ENCODE measurements at regions not wholly inside any gene's neighbourhood (a gene's known extent, or its start where the extent isn't known, plus 50 kb on each side); places are given as distances from the start of the nearest gene placed in this dataset.
A peak's percentile ranks its signal among the peaks of the same experiment; 100 is the strongest.

GRCh38 chr1:79988401-79988800, 981.9 kb upstream of the ADGRL4 start:
- H3K27me3 ChIP-seq (replicated peaks; ENCODE audit: insufficient read depth) = no peaks in the 10 kb centered on the region
- H3K4me3 ChIP-seq = no peak overlapping the region
- no peaks in the 10 kb centered on the region for H3K9me3 ChIP-seq
- ATAC-seq (ENCODE audit: insufficient number of reproducible peaks, low FRiP score, low read depth) (no peak), DNase-seq (ENCODE audit: low spot score) (no peak)
- peaks cover 0 to 6% of the 10 kb centered on the region in 2 donors for H3K4me1 ChIP-seq (ENCODE audit: control insufficient read depth in 1 of 2, low read depth in 2 of 2)
- H3K36me3 ChIP-seq = no peaks in the 10 kb centered on the region
- no peak overlapping the region for H3K27ac ChIP-seq
- TF ChIP-seq CTCF (IDR thresholded peaks at IDR 0.05) = no peak

DNA sequence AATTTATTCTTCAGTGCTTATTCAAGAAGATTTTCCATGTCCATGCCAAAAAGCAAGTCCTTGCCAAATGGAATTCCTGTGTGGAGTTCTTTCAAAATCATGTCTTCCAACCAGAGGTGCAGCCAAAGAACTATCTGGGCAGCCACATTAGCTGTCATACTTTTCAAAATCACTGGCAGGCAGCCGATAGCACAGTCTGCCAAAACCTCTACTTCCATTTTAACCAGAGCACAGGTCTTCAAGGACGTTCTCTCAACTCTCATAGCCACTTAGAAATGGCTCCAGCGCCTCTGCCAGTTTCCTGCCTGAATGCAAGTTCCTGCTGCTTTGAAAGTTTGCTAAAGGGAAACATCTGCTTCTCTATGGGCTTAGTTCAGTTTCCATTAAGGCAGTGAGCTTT, 975.7 kb upstream of the ADGRL4 start:
- no peak for TF ChIP-seq CTCF (IDR thresholded peaks at IDR 0.05)
- Histone ChIP-seq H3K27me3 (replicated peaks; ENCODE audit: insufficient read depth) (no peaks in the 10 kb centered on the region), H3K9me3 (no peaks in the 10 kb centered on the region), H3K27ac (peak overlapping the region in 1 of 2 donors; percentile 14), H3K36me3 (no peaks in the 10 kb centered on the region), H3K4me3 (peak overlapping the region; percentile 43), H3K4me1 (ENCODE audit: control insufficient read depth in 1 of 2, low read depth in 2 of 2) (peaks cover 0 to 16% of the 10 kb centered on the region in 2 donors)
- ATAC-seq (ENCODE audit: insufficient number of reproducible peaks, low FRiP score, low read depth) = no peak
- DNase-seq (ENCODE audit: low spot score) = peak; percentile 3

- no peak for TF ChIP-seq CTCF (IDR thresholded peaks at IDR 0.05)
- Histone ChIP-seq H3K9me3 (no peaks in the 10 kb centered on the region), H3K27me3 (replicated peaks; ENCODE audit: insufficient read depth) (no peaks in the 10 kb centered on the region), H3K4me3 (no peak overlapping the region), H3K36me3 (no peaks in the 10 kb centered on the region), H3K4me1 (ENCODE audit: control insufficient read depth in 1 of 2, low read depth in 2 of 2) (peaks cover 0 to 14% of the 10 kb centered on the region in 2 donors), H3K27ac (no peak overlapping the region)
- no peak for DNase-seq (ENCODE audit: low spot score)
- ATAC-seq (ENCODE audit: insufficient number of reproducible peaks, low FRiP score, low read depth) = no peak
Measured at GRCh38 chr1:79981481-79981880, 975.0 kb upstream of the ADGRL4 start.

DNA sequence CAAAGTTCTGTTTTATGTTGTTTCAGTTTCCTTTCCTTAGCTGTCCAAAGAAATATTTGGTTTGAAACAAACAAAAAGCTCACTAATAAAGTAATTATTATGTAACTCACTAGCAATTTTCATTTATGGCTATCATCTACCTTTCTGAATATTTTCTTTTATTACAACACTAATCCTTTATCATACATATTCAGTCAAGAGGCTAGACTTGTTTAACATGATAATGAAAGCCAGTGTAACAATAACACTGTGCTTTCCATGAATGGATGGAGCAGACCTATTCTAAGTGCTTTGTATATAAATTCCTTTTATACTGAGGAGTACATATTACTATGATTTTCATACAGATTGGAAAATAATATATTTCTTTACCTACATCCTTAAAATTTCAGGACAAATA, 972.8 kb upstream of the ADGRL4 start:
- no peaks in the 10 kb centered on the region for H3K36me3 ChIP-seq
- DNase-seq (ENCODE audit: low spot score) = no peak
- H3K4me1 ChIP-seq (ENCODE audit: control insufficient read depth in 1 of 2, low read depth in 2 of 2) = peaks cover 0 to 10% of the 10 kb centered on the region in 2 donors
- no peak for TF ChIP-seq CTCF (IDR thresholded peaks at IDR 0.05)
- H3K4me3 ChIP-seq = no peak overlapping the region
- no peak overlapping the region for H3K27ac ChIP-seq
- no peak for ATAC-seq (ENCODE audit: insufficient number of reproducible peaks, low FRiP score, low read depth)
- H3K27me3 ChIP-seq (replicated peaks; ENCODE audit: insufficient read depth) = no peaks in the 10 kb centered on the region
- no peaks in the 10 kb centered on the region for H3K9me3 ChIP-seq

DNA sequence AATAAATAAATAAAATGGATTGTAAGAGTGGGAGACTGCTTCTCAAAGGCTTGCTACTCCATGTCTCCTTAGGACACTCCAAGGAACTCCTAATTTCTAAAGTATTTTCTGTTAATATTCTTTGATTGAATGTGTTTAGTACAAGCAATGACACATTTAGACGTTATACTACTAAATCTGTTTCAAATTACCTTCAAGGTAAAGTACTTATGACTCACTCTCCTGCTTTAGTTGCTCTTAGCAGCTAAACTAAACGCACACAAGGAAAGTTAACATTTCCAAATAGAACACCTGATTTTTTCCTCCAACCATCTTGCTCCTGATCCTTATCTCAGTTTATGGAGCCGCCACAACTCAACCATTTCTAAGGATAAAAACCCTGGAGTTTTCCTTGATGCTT, 969.8 kb upstream of the ADGRL4 start:
- DNase-seq (ENCODE audit: low spot score) = no peak
- H3K36me3 ChIP-seq = no peaks in the 10 kb centered on the region

More for the DNA sequence above, 969.8 kb upstream of the ADGRL4 start:
- no peak overlapping the region for H3K4me3 ChIP-seq
- no peak overlapping the region for H3K27ac ChIP-seq
- no peak for ATAC-seq (ENCODE audit: insufficient number of reproducible peaks, low FRiP score, low read depth)
- no peaks in the 10 kb centered on the region for H3K27me3 ChIP-seq (replicated peaks; ENCODE audit: insufficient read depth)
- TF ChIP-seq CTCF (IDR thresholded peaks at IDR 0.05) = no peak
- H3K4me1 ChIP-seq (ENCODE audit: control insufficient read depth in 1 of 2, low read depth in 2 of 2) = no peaks in the 10 kb centered on the region
- no peaks in the 10 kb centered on the region for H3K9me3 ChIP-seq
